GM23338 (cell line): ENCODE measurements at regions not wholly inside any gene's neighbourhood (a gene's known extent, or its start where the extent isn't known, plus 50 kb on each side); places are given as distances from the start of the nearest gene placed in this dataset.

Experiments
- ATAC-seq: fragments of 200-7000 bp; cut with Tn5 transposase; 3 replicates; pipeline ENCODE4 v1.9.1; 2020
- DNase-seq: peaks from one replicate; pipeline ENCODE4 v3.0.0-alpha.2; 2015; ENCODE audit warnings: low spot score
- H2AFZ ChIP-seq: fragments of 200-600 bp; sonication (generic); 2 replicates; pipeline ENCODE4 v1.8.0; 2016; ENCODE audit warnings: antibody characterized with exemption, mild to moderate bottlenecking, moderate library complexity
- H3F3A ChIP-seq: fragments of 200-600 bp; sonication (generic); replicated peaks from 2 replicates; pipeline ENCODE4 v1.8.0; 2017; ENCODE audit warnings: antibody characterized with exemption, mixed run types, low read depth
- H3K27ac ChIP-seq: fragments of 200-600 bp; sonication (generic); 2 replicates; pipeline ENCODE4 v1.6.1; 2016; ENCODE audit warnings: low read depth
- H3K27me3 ChIP-seq: fragments of 200-600 bp; sonication (generic); 2 replicates; pipeline ENCODE4 v1.8.0; 2016; ENCODE audit warnings: mild to moderate bottlenecking, mixed run types, moderate library complexity; ENCODE audit not compliant: insufficient read depth
- H3K36me3 ChIP-seq: fragments of 200-600 bp; sonication (generic); 2 replicates; pipeline ENCODE4 v1.8.0; 2016; ENCODE audit warnings: mild to moderate bottlenecking; ENCODE audit not compliant: insufficient read depth
- H3K4me1 ChIP-seq: fragments of 200-600 bp; sonication (generic); 2 replicates; pipeline ENCODE4 v1.8.0; 2016; ENCODE audit warnings: mild to moderate bottlenecking, moderate library complexity; ENCODE audit not compliant: insufficient read depth
- H3K4me2 ChIP-seq: fragments of 200-600 bp; sonication (generic); 2 replicates; pipeline ENCODE4 v1.7.1; 2017; ENCODE audit warnings: mixed run types
- H3K4me3 ChIP-seq: fragments of 200-600 bp; sonication (generic); 2 replicates; pipeline ENCODE4 v1.6.1; 2016; ENCODE audit warnings: mixed run types
- H3K79me2 ChIP-seq: fragments of 200-600 bp; sonication (generic); replicated peaks from 2 replicates; pipeline ENCODE4 v1.8.0; 2017; ENCODE audit warnings: mild to moderate bottlenecking; ENCODE audit not compliant: insufficient read depth
- H3K9me2 ChIP-seq: fragments of 200-600 bp; sonication (generic); 2 replicates; pipeline ENCODE4 v1.8.0; 2017; ENCODE audit not compliant: insufficient read depth
- H4K20me1 ChIP-seq: fragments of 200-600 bp; sonication (generic); replicated peaks from 2 replicates; pipeline ENCODE4 v1.8.0; 2017; ENCODE audit warnings: mild to moderate bottlenecking; ENCODE audit not compliant: insufficient read depth
- H3K27ac Mint-ChIP-seq: 2 replicates; pipeline ENCODE4 v1.8.0; 2020; ENCODE audit warnings: inconsistent platforms, mild to moderate bottlenecking, moderate library complexity, mixed read lengths
- H3K27me3 Mint-ChIP-seq: 3 replicates; pipeline ENCODE4 v1.8.0; 2022; ENCODE audit warnings: low read depth, mild to moderate bottlenecking, moderate library complexity, mixed read lengths, inconsistent platforms; ENCODE audit not compliant: insufficient read depth, poor library complexity
- H3K36me3 Mint-ChIP-seq: 3 replicates; pipeline ENCODE4 v1.8.0; 2021; ENCODE audit warnings: low read depth, mild to moderate bottlenecking, inconsistent platforms, moderate library complexity, mixed read lengths
- H3K4me1 Mint-ChIP-seq: 3 replicates; pipeline ENCODE4 v1.8.0; 2020; ENCODE audit warnings: mild to moderate bottlenecking, inconsistent platforms, mixed read lengths
- H3K4me3 Mint-ChIP-seq: 3 replicates; pipeline ENCODE4 v1.8.0; 2021; ENCODE audit warnings: moderate library complexity, mild to moderate bottlenecking, inconsistent platforms, mixed read lengths
- H3K9me3 Mint-ChIP-seq: 3 replicates; pipeline ENCODE4 v1.8.0; 2020; ENCODE audit warnings: moderate library complexity, mild to moderate bottlenecking, inconsistent platforms, mixed read lengths
- CREB1 ChIP-seq: fragments of 250-450 bp; sonication (Bioruptor Pico); IDR thresholded peaks from 2 replicates; pipeline ENCODE4 v1.5.0; 2020; ENCODE audit warnings: low read depth, mild to moderate bottlenecking, moderate library complexity
- CTCF ChIP-seq, 2 experiments: fragments of 200-600 bp in 1 of 2; sonication (generic) in 1 of 2; conservative IDR thresholded peaks; 2 replicates each; pipeline versions ENCODE4 v1.5.1 to v1.6.1; 2016 to 2017; ENCODE audit warnings: antibody characterized with exemption in 2 of 2, low read depth in 2 of 2, mild to moderate bottlenecking in 2 of 2, moderate library complexity in 1 of 2
- ETS1 ChIP-seq: IDR thresholded peaks from 2 replicates; pipeline ENCODE4 v1.6.1; 2016; ENCODE audit warnings: antibody characterized with exemption
- EZH2 ChIP-seq: fragments of 200-600 bp; sonication (generic); IDR thresholded peaks from one replicate; pipeline ENCODE4 v1.8.0; 2017; ENCODE audit warnings: antibody characterized with exemption, mild to moderate bottlenecking, low read depth; ENCODE audit not compliant: unreplicated experiment
- EZH2phosphoT487 ChIP-seq: fragments of 200-600 bp; sonication (generic); IDR thresholded peaks from one replicate; pipeline ENCODE4 v1.8.1; 2018; ENCODE audit warnings: antibody characterized with exemption; ENCODE audit not compliant: unreplicated experiment
- JUNB ChIP-seq: IDR thresholded peaks from one replicate; pipeline ENCODE4 v1.6.1; 2016; ENCODE audit warnings: antibody characterized with exemption; ENCODE audit not compliant: unreplicated experiment
- NANOG ChIP-seq: IDR thresholded peaks from 2 replicates; pipeline ENCODE4 v1.6.1; 2016; ENCODE audit warnings: antibody characterized with exemption, borderline replicate concordance
- POLR2AphosphoS5 ChIP-seq: IDR thresholded peaks from 2 replicates; pipeline ENCODE4 v1.6.1; 2016; ENCODE audit warnings: antibody characterized with exemption, low read depth
- REST ChIP-seq: IDR thresholded peaks from one replicate; pipeline ENCODE4 v1.6.1; 2018; ENCODE audit warnings: antibody characterized with exemption; ENCODE audit not compliant: unreplicated experiment
- STAT1 ChIP-seq: IDR thresholded peaks from one replicate; pipeline ENCODE4 v1.6.1; 2016; ENCODE audit warnings: antibody characterized with exemption; ENCODE audit not compliant: unreplicated experiment
- ZNF114 ChIP-seq: fragments of 250-450 bp; sonication (Bioruptor Pico); IDR thresholded peaks from 2 replicates; pipeline ENCODE4 v1.5.0; 2020; ENCODE audit warnings: mild to moderate bottlenecking, moderate library complexity
- ZNF331 ChIP-seq: fragments of 250-450 bp; sonication (Bioruptor Pico); IDR thresholded peaks from 2 replicates; pipeline ENCODE4 v1.5.0; 2020; ENCODE audit warnings: low read depth, mild to moderate bottlenecking, moderate library complexity
- ZNF462 ChIP-seq: fragments of 250-450 bp; sonication (Bioruptor Pico); IDR thresholded peaks from 2 replicates; pipeline ENCODE4 v1.5.0; 2020; ENCODE audit warnings: mild to moderate bottlenecking, moderate library complexity

GRCh38 chr15:30788595-30788994, 115.1 kb upstream of the FAN1 start:
- Histone ChIP-seq H3K9me2 (no peaks in the 10 kb centered on the region), H3K79me2 (no peaks in the 10 kb centered on the region), H3K4me3 (no peak overlapping the region), H3F3A (no peaks in the 10 kb centered on the region), H3K27ac (no peak overlapping the region), H3K27me3 (no peaks in the 10 kb centered on the region), H3K4me2 (no peak overlapping the region), H3K4me1 (no peaks in the 10 kb centered on the region), H4K20me1 (no peaks in the 10 kb centered on the region), H3K36me3 (no peaks in the 10 kb centered on the region), H2AFZ (no peak overlapping the region)
- Mint-ChIP-seq H3K4me1 (no peaks in the 10 kb centered on the region; the same call in 2 of the 3 replicates), H3K27me3 (no peaks in the 10 kb centered on the region), H3K36me3 (no peaks in the 10 kb centered on the region), H3K27ac (no peak overlapping the region), H3K4me3 (no peak overlapping the region), H3K9me3 (no peaks in the 10 kb centered on the region)
- no peak for ATAC-seq
- DNase-seq = no peak
- TF ChIP-seq EZH2 = no peak
- no peak for TF ChIP-seq JUNB
- no peak for TF ChIP-seq ETS1
- no peak for TF ChIP-seq CTCF (conservative IDR thresholded peaks at IDR 0.05; ENCODE audit: low read depth in 2 of 2)
- TF ChIP-seq ZNF331 (CRISPR knock-in tag) = no peak
- TF ChIP-seq REST = no peak
- no peak for TF ChIP-seq STAT1
- no peak for TF ChIP-seq CREB1
- TF ChIP-seq NANOG = no peak
- TF ChIP-seq ZNF114 (CRISPR knock-in tag) = no peak
- TF ChIP-seq ZNF462 = no peak
- TF ChIP-seq EZH2phosphoT487 = no peak
- no peak for TF ChIP-seq POLR2AphosphoS5
